PFSK-1 (cell line): ENCODE measurements at regions not wholly inside any gene's neighbourhood (a gene's known extent, or its start where the extent isn't known, plus 50 kb on each side); places are given as distances from the start of the nearest gene placed in this dataset.

Experiments
- FOXP2 ChIP-seq: optimal IDR thresholded peaks from 2 replicates; pipeline ENCODE3; 2011; ENCODE audit warnings: borderline replicate concordance, control low read depth, inconsistent platforms; ENCODE audit not compliant: insufficient read depth; ENCODE audit errors: extremely low read length, extremely low read depth
- POLR2AphosphoS5 ChIP-seq: IDR thresholded peaks from 2 replicates; pipeline ENCODE4 v1.6.1; 2012; ENCODE audit warnings: low read depth, mild to moderate bottlenecking, control low read depth, low read length, moderate library complexity
- SIN3A ChIP-seq: IDR thresholded peaks from 2 replicates; pipeline ENCODE4 v1.6.1; 2012; ENCODE audit warnings: mild to moderate bottlenecking, low read length, moderate library complexity, borderline replicate concordance; ENCODE audit not compliant: insufficient read depth
- TAF1 ChIP-seq: IDR thresholded peaks from 2 replicates; pipeline ENCODE4 v1.6.1; 2012; ENCODE audit warnings: low read length, control low read depth, borderline replicate concordance; ENCODE audit not compliant: insufficient read depth
- TF ChIP-seq, protein P1 (sequence below), 2 experiments: IDR thresholded peaks; 2 replicates each; pipeline versions ENCODE4 v1.6.1 to v1.8.0; 2011 to 2012; ENCODE audit warnings: low read depth in 2 of 2, low read length in 2 of 2, control low read depth in 1 of 2, inconsistent platforms in 1 of 2, mild to moderate bottlenecking in 1 of 2, moderate library complexity in 1 of 2; ENCODE audit not compliant: insufficient read depth in 1 of 2

DNA sequence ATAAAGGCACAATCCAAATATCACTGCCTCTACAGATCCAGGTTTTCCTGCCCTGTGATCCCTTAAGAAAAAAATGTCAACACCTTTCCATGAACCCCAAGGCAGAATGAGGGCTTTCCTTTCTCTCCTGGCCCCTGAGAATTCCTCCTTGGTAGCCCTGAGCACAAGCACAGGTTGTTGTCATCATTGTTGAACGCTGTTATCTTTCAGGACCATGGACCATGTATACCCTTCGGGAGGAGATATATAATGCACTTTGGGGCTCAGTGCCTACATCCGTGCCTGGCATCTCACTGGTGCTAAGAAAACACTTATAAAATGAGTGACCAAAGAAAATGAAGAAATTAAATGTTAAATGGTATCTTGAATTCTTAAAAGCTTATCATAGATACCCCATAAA, 296.2 kb downstream of the SETD4 start:
- no peak for TF ChIP-seq POLR2AphosphoS5
- TF ChIP-seq, protein P1, sequence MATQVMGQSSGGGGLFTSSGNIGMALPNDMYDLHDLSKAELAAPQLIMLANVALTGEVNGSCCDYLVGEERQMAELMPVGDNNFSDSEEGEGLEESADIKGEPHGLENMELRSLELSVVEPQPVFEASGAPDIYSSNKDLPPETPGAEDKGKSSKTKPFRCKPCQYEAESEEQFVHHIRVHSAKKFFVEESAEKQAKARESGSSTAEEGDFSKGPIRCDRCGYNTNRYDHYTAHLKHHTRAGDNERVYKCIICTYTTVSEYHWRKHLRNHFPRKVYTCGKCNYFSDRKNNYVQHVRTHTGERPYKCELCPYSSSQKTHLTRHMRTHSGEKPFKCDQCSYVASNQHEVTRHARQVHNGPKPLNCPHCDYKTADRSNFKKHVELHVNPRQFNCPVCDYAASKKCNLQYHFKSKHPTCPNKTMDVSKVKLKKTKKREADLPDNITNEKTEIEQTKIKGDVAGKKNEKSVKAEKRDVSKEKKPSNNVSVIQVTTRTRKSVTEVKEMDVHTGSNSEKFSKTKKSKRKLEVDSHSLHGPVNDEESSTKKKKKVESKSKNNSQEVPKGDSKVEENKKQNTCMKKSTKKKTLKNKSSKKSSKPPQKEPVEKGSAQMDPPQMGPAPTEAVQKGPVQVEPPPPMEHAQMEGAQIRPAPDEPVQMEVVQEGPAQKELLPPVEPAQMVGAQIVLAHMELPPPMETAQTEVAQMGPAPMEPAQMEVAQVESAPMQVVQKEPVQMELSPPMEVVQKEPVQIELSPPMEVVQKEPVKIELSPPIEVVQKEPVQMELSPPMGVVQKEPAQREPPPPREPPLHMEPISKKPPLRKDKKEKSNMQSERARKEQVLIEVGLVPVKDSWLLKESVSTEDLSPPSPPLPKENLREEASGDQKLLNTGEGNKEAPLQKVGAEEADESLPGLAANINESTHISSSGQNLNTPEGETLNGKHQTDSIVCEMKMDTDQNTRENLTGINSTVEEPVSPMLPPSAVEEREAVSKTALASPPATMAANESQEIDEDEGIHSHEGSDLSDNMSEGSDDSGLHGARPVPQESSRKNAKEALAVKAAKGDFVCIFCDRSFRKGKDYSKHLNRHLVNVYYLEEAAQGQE (IDR thresholded peaks at IDR 0.05; ENCODE audit: insufficient read depth in 1 of 2, low read depth in 2 of 2, low read length in 2 of 2) = peak in 1 of 2 experiments; percentile 67; a peak in 1 of 4 replicates

GRCh38 chr21:35754583-35754982, 305.7 kb downstream of the SETD4 start:
- no peak for TF ChIP-seq POLR2AphosphoS5
- no peak for TF ChIP-seq SIN3A
- TF ChIP-seq FOXP2 = no peak
- TF ChIP-seq, protein P1 (IDR thresholded peaks at IDR 0.05; ENCODE audit: insufficient read depth in 1 of 2, low read depth in 2 of 2, low read length in 2 of 2) = no peak
- no peak for TF ChIP-seq TAF1

- TF ChIP-seq POLR2AphosphoS5 = no peak
- no peak for TF ChIP-seq SIN3A
- no peak for TF ChIP-seq TAF1
- TF ChIP-seq, protein P1 (IDR thresholded peaks at IDR 0.05; ENCODE audit: insufficient read depth in 1 of 2, low read depth in 2 of 2, low read length in 2 of 2) = no peak
- TF ChIP-seq FOXP2 = no peak
Measured at GRCh38 chr21:35753308-35753707, 307.0 kb downstream of the SETD4 start.

- TF ChIP-seq SIN3A (no peak), POLR2AphosphoS5 (no peak), FOXP2 (no peak), TAF1 (no peak)
- TF ChIP-seq, protein P1 (IDR thresholded peaks at IDR 0.05; ENCODE audit: insufficient read depth in 1 of 2, low read depth in 2 of 2, low read length in 2 of 2) = no peak
Measured at GRCh38 chr21:35751171-35751570, 309.2 kb downstream of the SETD4 start.

DNA sequence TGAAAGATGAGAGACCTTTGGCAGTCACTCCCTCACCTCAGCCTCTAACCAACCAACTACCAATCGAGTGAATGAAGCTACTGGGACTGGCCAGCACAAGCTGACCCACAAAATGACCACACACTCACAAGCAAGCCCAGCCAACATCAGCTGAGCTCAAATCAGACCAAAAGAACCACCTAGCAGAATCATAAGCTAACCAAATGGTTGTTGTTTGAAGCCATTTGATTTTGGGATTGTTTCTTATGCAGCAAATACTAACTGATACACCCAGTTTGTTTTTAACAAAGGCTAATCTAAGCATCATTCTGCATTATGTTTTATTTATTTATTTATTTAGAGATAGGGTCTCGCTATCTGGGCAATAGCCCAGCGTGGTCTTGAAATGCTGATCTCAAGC, 310.4 kb downstream of the SETD4 start:
- TF ChIP-seq POLR2AphosphoS5 (no peak), TAF1 (no peak), FOXP2 (no peak), SIN3A (no peak)
- TF ChIP-seq, protein P1 (IDR thresholded peaks at IDR 0.05; ENCODE audit: insufficient read depth in 1 of 2, low read depth in 2 of 2, low read length in 2 of 2) = no peak
